Gastroesophageal sphincter (tissue), 2 donors: ENCODE measurements at regions not wholly inside any gene's neighbourhood (a gene's known extent, or its start where the extent isn't known, plus 50 kb on each side); places are given as distances from the start of the nearest gene placed in this dataset.

Experiments used
- POLR2A ChIP-seq, 2 donors: fragments of 450-650 bp; IDR thresholded peaks; one replicate each; pipeline ENCODE4 v1.6.1; 2017; ENCODE audit warnings: antibody characterized with exemption in 2 of 2, mild to moderate bottlenecking in 2 of 2, moderate library complexity in 1 of 2
- POLR2AphosphoS5 ChIP-seq: sonication (generic); formaldehyde crosslinking; IDR thresholded peaks from one replicate; pipeline ENCODE4 v1.6.1; 2017; ENCODE audit warnings: antibody characterized with exemption

- TF ChIP-seq POLR2AphosphoS5 (no peak), POLR2A (IDR thresholded peaks at IDR 0.05) (no peak)
These were observed 1012.0 kb downstream of the RPA4 start for GRCh38 chrX:97895751-97896150.
